GM12878 (cell line): ENCODE measurements at regions not wholly inside any gene's neighbourhood (a gene's known extent, or its start where the extent isn't known, plus 50 kb on each side); places are given as distances from the start of the nearest gene placed in this dataset.

Experiments used
- ATAC-seq: fragments of 200-7000 bp; cut with Tn5 transposase; 3 replicates; pipeline ENCODE4 v1.9.1; 2020; ENCODE audit warnings: mild to moderate bottlenecking, moderate library complexity
- BruUV-seq: library from RNA; stranded (reverse); fragments of 400-500 nt; replicated peaks from 2 replicates; lab custom pipeline; 2021; lab: Mats Ljungman, UMichigan
- CTCF ChIA-PET: fragments of 300-600 bp; sonication (Branson Sonifier 250); formaldehyde crosslinking; extraction: SDS; loops from one replicate; lab custom pipeline; 2021; ENCODE audit warnings: inconsistent platforms; lab: Yijun Ruan, JAX
- POLR2A ChIA-PET: fragments of 350-600 bp; formaldehyde crosslinking; extraction: SDS; loops from one replicate; lab custom pipeline; 2021; ENCODE audit warnings: inconsistent platforms; lab: Charles Lee
- RAD21 ChIA-PET: fragments of 300-600 bp; sonication (Branson Sonifier 250); formaldehyde crosslinking; loops from one replicate; lab custom pipeline; 2023; ENCODE audit warnings: antibody characterized with exemption; ENCODE audit not compliant: unreplicated experiment; lab: Charles Lee
- SMC1A ChIA-PET: fragments of 300-600 bp; sonication (Branson Sonifier 250); formaldehyde crosslinking; loops from one replicate; lab custom pipeline; 2023; ENCODE audit not compliant: unreplicated experiment, uncharacterized antibody; lab: Charles Lee
- DNase-seq: peaks from one replicate; pipeline ENCODE4 v3.0.0-alpha.2; 2011; ENCODE audit warnings: low read depth, low spot score
- FAIRE-seq: peaks from 3 replicates; lab custom pipeline; 2011; peaks lifted over from hg19 to GRCh38; lab: Jason Lieb, UNC
- H2AFZ ChIP-seq: 2 replicates; pipeline ENCODE4 v1.6.0; 2011; ENCODE audit warnings: low read depth, low read length, control low read depth; ENCODE audit not compliant: control insufficient read depth
- H3K27ac ChIP-seq: 2 replicates; pipeline ENCODE4 v1.5.1; 2011; ENCODE audit warnings: control low read depth; ENCODE audit not compliant: control insufficient read depth, insufficient read depth
- H3K27me3 ChIP-seq, 2 experiments: replicated peaks in 1 of 2; 2 replicates each; pipeline versions ENCODE4 v1.6.0 to v1.6.1; 2011; ENCODE audit warnings: low read length in 1 of 2; ENCODE audit not compliant: control insufficient read depth in 2 of 2, insufficient read depth in 2 of 2
- H3K36me3 ChIP-seq, 2 experiments: 2 replicates each; pipeline ENCODE4 v1.5.1; 2011; ENCODE audit warnings: low read length in 1 of 2; ENCODE audit not compliant: control insufficient read depth in 2 of 2, insufficient read depth in 2 of 2
- H3K4me1 ChIP-seq: 2 replicates; pipeline ENCODE4 v1.6.1; 2011; ENCODE audit warnings: mild to moderate bottlenecking, low read length, moderate library complexity, mixed read lengths; ENCODE audit not compliant: control insufficient read depth, insufficient read depth
- H3K4me2 ChIP-seq: 2 replicates; pipeline ENCODE4 v1.6.0; 2011; ENCODE audit warnings: control low read depth; ENCODE audit not compliant: control insufficient read depth, insufficient read depth
- H3K4me3 ChIP-seq: fragments of 200-600 bp; sonication (generic); 2 replicates; pipeline ENCODE4 v1.5.1; 2016
- H3K79me2 ChIP-seq: 2 replicates; pipeline ENCODE4 v1.6.0; 2011; ENCODE audit warnings: low read length; ENCODE audit not compliant: control insufficient read depth, insufficient read depth
- H3K9ac ChIP-seq: 2 replicates; pipeline ENCODE4 v1.8.0; 2011; ENCODE audit warnings: low read length, control low read depth, mixed read lengths; ENCODE audit not compliant: control insufficient read depth, insufficient read depth
- H3K9me3 ChIP-seq: replicated peaks from 3 replicates; pipeline ENCODE4 v1.5.1; 2011; ENCODE audit warnings: mild to moderate bottlenecking, low read length; ENCODE audit not compliant: control insufficient read depth, insufficient read depth
- H4K20me1 ChIP-seq: 2 replicates; pipeline ENCODE4 v1.6.0; 2011; ENCODE audit not compliant: control insufficient read depth, insufficient read depth
- ATF7 ChIP-seq: fragments of 450-650 bp; IDR thresholded peaks from 2 replicates; pipeline ENCODE4 v1.6.1; 2016; ENCODE audit warnings: low read depth, mild to moderate bottlenecking
- BHLHE40 ChIP-seq, 2 experiments: fragments of 450-650 bp in 1 of 2; IDR thresholded peaks; 2 replicates each; pipeline ENCODE4 v1.6.1; 2011 to 2017; ENCODE audit warnings: low read depth in 2 of 2, borderline replicate concordance in 1 of 2, improper control_type of control experiment in 1 of 2, low read length in 1 of 2, mild to moderate bottlenecking in 1 of 2
- FOXM1 ChIP-seq: IDR thresholded peaks from 2 replicates; pipeline ENCODE4 v1.6.1; 2012; ENCODE audit warnings: low read depth, mild to moderate bottlenecking, inconsistent platforms, low read length, moderate library complexity
- KDM1A ChIP-seq: fragments of 200-600 bp; sonication (generic); IDR thresholded peaks from 2 replicates; pipeline ENCODE4 v1.6.1; 2016; ENCODE audit warnings: borderline replicate concordance
- POLR2A ChIP-seq: IDR thresholded peaks from 2 replicates; pipeline ENCODE4 v1.6.1; 2011; ENCODE audit warnings: low read depth, mild to moderate bottlenecking, low read length
- SUPT20H ChIP-seq: IDR thresholded peaks from 2 replicates; pipeline ENCODE4 v1.6.1; 2011; ENCODE audit warnings: low read depth, mild to moderate bottlenecking, low read length, moderate library complexity, borderline replicate concordance; ENCODE audit not compliant: control insufficient read depth
- YY1 ChIP-seq: IDR thresholded peaks from 2 replicates; pipeline ENCODE4 v1.6.1; 2011; ENCODE audit warnings: low read depth, mild to moderate bottlenecking, low read length
- ZNF384 ChIP-seq: IDR thresholded peaks from 2 replicates; pipeline ENCODE4 v1.6.1; 2012; ENCODE audit warnings: low read depth, mild to moderate bottlenecking, low read length, improper control_type of control experiment, borderline replicate concordance
- WGBS: methylation state at CpG from one replicate; pipeline ENCODE4 v1.1.6; 2016; ENCODE audit warnings: low lambda C conversion rate; ENCODE audit not compliant: insufficient replicate concordance, insufficient coverage; ENCODE audit errors: missing lambda C conversion rate; 5-methylcytosine and 5-hydroxymethylcytosine counted together
- in situ Hi-C: fragments of 300-500 bp; cut with MboI; formaldehyde crosslinking; loops from 9 replicates; pipeline ENCODE4 v1.14.3; 2018; ENCODE audit warnings: mixed read lengths
- intact Hi-C: fragments of 100-400 bp; cut with micrococcal nuclease; formaldehyde crosslinking; loops from one replicate; pipeline ENCODE4 v1.14.2; 2022; ENCODE audit not compliant: unreplicated experiment
- TF ChIP-seq, protein P1 (sequence below): IDR thresholded peaks from 2 replicates; pipeline ENCODE4 v1.6.1; 2011; ENCODE audit warnings: low read depth, low read length, improper control_type of control experiment, borderline replicate concordance
- TF ChIP-seq, protein P2 (sequence below): fragments of 450-650 bp; formaldehyde crosslinking; IDR thresholded peaks from 2 replicates; pipeline ENCODE4 v1.4.0; 2022; ENCODE audit warnings: mild to moderate bottlenecking, moderate library complexity
- TF ChIP-seq, protein P3 (sequence below): fragments of 450-650 bp; IDR thresholded peaks from 2 replicates; pipeline ENCODE4 v1.6.1; 2016; ENCODE audit warnings: mild to moderate bottlenecking

DNA sequence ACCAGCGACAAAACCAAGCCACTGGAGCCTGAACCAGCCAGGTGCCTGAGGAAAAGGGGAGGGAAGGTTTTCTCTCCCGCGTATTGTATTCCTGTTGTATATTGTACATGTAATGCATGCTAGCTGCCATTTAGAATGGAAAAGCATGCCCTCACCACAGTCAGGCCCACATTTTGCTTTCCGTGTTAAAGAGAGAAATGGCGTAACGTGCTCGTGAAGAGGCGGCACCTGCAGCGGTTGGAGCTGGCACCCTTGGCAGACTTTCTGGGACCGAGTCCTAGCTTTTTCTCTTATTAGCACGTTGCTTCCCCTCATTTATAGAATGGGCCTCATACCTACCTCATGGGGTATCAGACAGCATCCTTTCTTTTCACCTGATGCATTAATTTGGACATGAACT lies 135.3 kb upstream of the IRF2BP2 start (continued):
- TF ChIP-seq FOXM1 (no peak), BHLHE40 (IDR thresholded peaks at IDR 0.05; ENCODE audit: borderline replicate concordance in 1 of 2, low read depth in 2 of 2, low read length in 1 of 2) (no peak), POLR2A (no peak), YY1 (no peak), KDM1A (no peak), ZNF384 (no peak)
- TF ChIP-seq, protein P1, sequence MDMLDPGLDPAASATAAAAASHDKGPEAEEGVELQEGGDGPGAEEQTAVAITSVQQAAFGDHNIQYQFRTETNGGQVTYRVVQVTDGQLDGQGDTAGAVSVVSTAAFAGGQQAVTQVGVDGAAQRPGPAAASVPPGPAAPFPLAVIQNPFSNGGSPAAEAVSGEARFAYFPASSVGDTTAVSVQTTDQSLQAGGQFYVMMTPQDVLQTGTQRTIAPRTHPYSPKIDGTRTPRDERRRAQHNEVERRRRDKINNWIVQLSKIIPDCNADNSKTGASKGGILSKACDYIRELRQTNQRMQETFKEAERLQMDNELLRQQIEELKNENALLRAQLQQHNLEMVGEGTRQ = no peak

DNA sequence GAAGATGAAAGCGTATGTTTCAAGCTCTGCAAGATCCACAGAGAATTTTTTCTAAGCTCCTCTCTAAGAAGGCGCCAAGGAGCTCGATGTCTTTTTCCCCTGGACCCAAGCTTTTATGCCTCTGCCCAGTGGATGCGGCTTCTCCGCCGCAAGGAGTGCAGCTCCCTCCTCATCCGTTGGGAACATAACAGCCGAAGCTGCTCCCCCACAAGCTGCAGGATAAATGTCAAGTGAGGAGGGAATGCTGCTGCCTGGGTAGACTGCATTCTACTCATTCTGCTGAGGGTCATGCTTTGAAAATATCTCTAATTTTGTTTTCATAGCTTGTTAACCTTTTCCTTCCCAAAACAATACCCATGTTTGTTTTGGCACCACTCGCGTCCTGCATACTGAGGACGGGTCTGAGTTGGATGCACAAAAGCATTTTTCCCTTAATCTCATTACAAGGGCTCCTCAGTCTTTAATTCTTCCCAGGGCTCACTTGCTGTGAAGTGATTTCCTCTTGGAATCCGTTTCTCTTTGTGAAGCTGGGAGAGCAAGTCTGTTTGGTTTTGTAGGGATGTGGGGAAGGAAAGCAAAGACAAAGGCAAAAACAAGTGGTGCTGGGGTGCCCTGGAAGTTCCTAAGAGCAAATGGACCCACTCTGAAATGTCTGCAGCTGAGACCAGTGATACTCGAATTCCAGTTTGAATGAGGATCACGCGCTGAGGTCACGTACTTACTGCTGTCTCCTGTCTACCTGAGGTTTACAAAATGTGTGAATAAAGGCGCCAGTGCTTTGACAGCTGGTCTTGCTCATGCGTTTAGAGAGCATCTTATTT lies 134.0 kb upstream of the IRF2BP2 start:
- H3K27ac ChIP-seq = no peak overlapping the region
- no peak for FAIRE-seq
- BruUV-seq = no TSS peak
- no peak overlapping the region for H3K4me2 ChIP-seq
- no peaks in the 10 kb centered on the region for H4K20me1 ChIP-seq
- ATAC-seq = no peak
- SMC1A ChIA-PET = interaction anchor here (0.6 to 2.2 kb wide), 9 partner anchors 9 to 132 kb away, joined by 3 to 9 read pairs (median 4); no protein-coding TSS in a partner anchor
- no peaks in the 10 kb centered on the region for H3K79me2 ChIP-seq
- H3K4me3 ChIP-seq = no peak overlapping the region
- POLR2A ChIA-PET = interaction anchor here (0.7 to 3.8 kb wide), 4 partner anchors 9 to 95 kb away, joined by 3 to 14 read pairs (median 3); no protein-coding TSS in a partner anchor
- H3K9ac ChIP-seq = no peak overlapping the region
- no peaks in the 10 kb centered on the region for H3K36me3 ChIP-seq
- intact Hi-C loops (no loop called here), in situ Hi-C loops (loop anchor here (25.0 kb wide), 1 partner anchor 93 kb away; no protein-coding TSS in a partner anchor)
- CTCF ChIA-PET = interaction anchor here (0.7 to 0.9 kb wide), 2 partner anchors 13 to 22 kb away, joined by 3 read pairs; no protein-coding TSS in a partner anchor
- no peaks in the 10 kb centered on the region for H3K4me1 ChIP-seq
- H3K27me3 ChIP-seq = no peaks in the 10 kb centered on the region
- RAD21 ChIA-PET = interaction anchor here (1.0 to 1.5 kb wide), 2 partner anchors 44 to 133 kb away, joined by 3 read pairs; no protein-coding TSS in a partner anchor
- WGBS = 83% methylated on average over 18 of the region's 18 CpGs
- H2AFZ ChIP-seq = no peak overlapping the region
- no peak for DNase-seq
- no peaks in the 10 kb centered on the region for H3K9me3 ChIP-seq
- TF ChIP-seq, protein P2, sequence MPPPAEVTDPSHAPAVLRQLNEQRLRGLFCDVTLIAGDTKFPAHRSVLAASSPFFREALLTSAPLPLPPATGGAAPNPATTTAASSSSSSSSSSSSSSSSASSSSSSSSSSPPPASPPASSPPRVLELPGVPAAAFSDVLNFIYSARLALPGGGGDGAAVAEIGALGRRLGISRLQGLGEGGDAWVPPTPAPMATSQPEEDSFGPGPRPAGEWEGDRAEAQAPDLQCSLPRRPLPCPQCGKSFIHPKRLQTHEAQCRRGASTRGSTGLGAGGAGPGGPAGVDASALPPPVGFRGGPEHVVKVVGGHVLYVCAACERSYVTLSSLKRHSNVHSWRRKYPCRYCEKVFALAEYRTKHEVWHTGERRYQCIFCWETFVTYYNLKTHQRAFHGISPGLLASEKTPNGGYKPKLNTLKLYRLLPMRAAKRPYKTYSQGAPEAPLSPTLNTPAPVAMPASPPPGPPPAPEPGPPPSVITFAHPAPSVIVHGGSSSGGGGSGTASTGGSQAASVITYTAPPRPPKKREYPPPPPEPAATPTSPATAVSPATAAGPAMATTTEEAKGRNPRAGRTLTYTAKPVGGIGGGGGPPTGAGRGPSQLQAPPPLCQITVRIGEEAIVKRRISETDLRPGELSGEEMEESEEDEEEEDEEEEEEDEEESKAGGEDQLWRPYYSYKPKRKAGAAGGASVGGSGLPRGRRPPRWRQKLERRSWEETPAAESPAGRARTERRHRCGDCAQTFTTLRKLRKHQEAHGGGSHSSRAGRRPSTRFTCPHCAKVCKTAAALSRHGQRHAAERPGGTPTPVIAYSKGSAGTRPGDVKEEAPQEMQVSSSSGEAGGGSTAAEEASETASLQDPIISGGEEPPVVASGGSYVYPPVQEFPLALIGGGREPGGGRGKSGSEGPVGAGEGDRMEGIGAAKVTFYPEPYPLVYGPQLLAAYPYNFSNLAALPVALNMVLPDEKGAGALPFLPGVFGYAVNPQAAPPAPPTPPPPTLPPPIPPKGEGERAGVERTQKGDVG = no peak
- TF ChIP-seq SUPT20H = no peak
- no peak for TF ChIP-seq ATF7
- TF ChIP-seq, protein P3, sequence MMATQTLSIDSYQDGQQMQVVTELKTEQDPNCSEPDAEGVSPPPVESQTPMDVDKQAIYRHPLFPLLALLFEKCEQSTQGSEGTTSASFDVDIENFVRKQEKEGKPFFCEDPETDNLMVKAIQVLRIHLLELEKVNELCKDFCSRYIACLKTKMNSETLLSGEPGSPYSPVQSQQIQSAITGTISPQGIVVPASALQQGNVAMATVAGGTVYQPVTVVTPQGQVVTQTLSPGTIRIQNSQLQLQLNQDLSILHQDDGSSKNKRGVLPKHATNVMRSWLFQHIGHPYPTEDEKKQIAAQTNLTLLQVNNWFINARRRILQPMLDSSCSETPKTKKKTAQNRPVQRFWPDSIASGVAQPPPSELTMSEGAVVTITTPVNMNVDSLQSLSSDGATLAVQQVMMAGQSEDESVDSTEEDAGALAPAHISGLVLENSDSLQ = no peak
